ENCODE measurements at regions not wholly inside any gene's neighbourhood (a gene's known extent, or its start where the extent isn't known, plus 50 kb on each side); places are given as distances from the start of the nearest gene placed in this dataset.
A peak's percentile ranks its signal among the peaks of the same experiment; 100 is the strongest.

DNA sequence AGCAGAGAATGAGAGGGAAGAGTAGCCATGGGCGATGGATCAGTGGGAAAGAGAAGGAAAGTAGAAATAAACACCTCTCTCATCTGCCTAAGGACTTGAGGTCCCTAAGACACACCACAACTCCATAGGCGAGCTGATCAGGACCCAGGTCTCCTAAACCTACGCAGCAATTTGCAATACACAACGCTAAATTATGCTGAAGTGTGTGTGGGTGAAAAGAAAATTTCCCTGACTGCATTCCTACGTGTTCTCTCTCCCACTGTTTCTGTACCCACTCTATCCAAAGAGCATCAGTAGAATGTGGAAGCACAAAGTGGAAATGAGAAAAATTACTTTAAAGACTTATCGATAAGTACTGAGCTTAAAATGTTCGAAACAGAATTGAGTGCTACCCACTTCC lies 88.9 kb downstream of the RPS29 start:
- 73 to 84% (median 79%) methylated on average over 7 of the region's 7 CpGs for WGBS, 4 donors
- no peaks in the 10 kb centered on the region for H3K27me3 ChIP-seq
- no peaks in the 10 kb centered on the region for H3K36me3 ChIP-seq (replicated peaks in 1 of 2)
- no peak for TF ChIP-seq POLR2A (IDR thresholded peaks at IDR 0.05)
- DNase-seq, result no peak
- H3K9me3 ChIP-seq (replicated peaks in 1 of 3), result no peaks in the 10 kb centered on the region
- H3K27ac ChIP-seq, result no peak overlapping the region
- H3K4me1 ChIP-seq (replicated peaks in 1 of 2), result no peaks in the 10 kb centered on the region
- intact Hi-C loops (cut with DNase I), result no loop called here
- no peak overlapping the region for H3K4me3 ChIP-seq

- WGBS, 4 donors, result 78 to 81% (median 80%) methylated on average over 4 of the region's 4 CpGs
- peaks cover 8% of the 10 kb centered on the region for H3K27me3 ChIP-seq
- no peaks in the 10 kb centered on the region for H3K4me1 ChIP-seq (replicated peaks in 1 of 2)
- H3K4me3 ChIP-seq, result no peak overlapping the region
- TF ChIP-seq POLR2A (IDR thresholded peaks at IDR 0.05), result no peak
- TF ChIP-seq, protein P1, sequence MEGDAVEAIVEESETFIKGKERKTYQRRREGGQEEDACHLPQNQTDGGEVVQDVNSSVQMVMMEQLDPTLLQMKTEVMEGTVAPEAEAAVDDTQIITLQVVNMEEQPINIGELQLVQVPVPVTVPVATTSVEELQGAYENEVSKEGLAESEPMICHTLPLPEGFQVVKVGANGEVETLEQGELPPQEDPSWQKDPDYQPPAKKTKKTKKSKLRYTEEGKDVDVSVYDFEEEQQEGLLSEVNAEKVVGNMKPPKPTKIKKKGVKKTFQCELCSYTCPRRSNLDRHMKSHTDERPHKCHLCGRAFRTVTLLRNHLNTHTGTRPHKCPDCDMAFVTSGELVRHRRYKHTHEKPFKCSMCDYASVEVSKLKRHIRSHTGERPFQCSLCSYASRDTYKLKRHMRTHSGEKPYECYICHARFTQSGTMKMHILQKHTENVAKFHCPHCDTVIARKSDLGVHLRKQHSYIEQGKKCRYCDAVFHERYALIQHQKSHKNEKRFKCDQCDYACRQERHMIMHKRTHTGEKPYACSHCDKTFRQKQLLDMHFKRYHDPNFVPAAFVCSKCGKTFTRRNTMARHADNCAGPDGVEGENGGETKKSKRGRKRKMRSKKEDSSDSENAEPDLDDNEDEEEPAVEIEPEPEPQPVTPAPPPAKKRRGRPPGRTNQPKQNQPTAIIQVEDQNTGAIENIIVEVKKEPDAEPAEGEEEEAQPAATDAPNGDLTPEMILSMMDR (IDR thresholded peaks at IDR 0.05), result no peak
- no peaks in the 10 kb centered on the region for H3K9me3 ChIP-seq (replicated peaks in 1 of 3)
- intact Hi-C loops (cut with DNase I), result no loop called here
- H3K27ac ChIP-seq, result no peak overlapping the region
- DNase-seq, result no peak
- no peaks in the 10 kb centered on the region for H3K36me3 ChIP-seq (replicated peaks in 1 of 2)
These were observed 91.3 kb downstream of the RPS29 start for GRCh38 chr14:49494836-49495235.

- no peak overlapping the region for H3K27ac ChIP-seq
- H3K36me3 ChIP-seq (replicated peaks in 1 of 2), result no peaks in the 10 kb centered on the region
- H3K27me3 ChIP-seq, result peaks cover 8% of the 10 kb centered on the region
- TF ChIP-seq, protein P1 (IDR thresholded peaks at IDR 0.05), result no peak
- no peak for TF ChIP-seq POLR2A (IDR thresholded peaks at IDR 0.05)
- no peak for DNase-seq
- H3K4me3 ChIP-seq, result no peak overlapping the region
- intact Hi-C loops (cut with DNase I), result no loop called here
- no peaks in the 10 kb centered on the region for H3K9me3 ChIP-seq (replicated peaks in 1 of 3)
- H3K4me1 ChIP-seq (replicated peaks in 1 of 2), result no peaks in the 10 kb centered on the region
- 55 to 75% (median 64%) methylated on average over 3 of the region's 3 CpGs for WGBS, 4 donors
These were observed 92.6 kb downstream of the RPS29 start for GRCh38 chr14:49493557-49493956.

- Histone ChIP-seq H3K4me3 (no peak overlapping the region), H3K36me3 (replicated peaks in 1 of 2) (no peaks in the 10 kb centered on the region), H3K27ac (no peak overlapping the region), H3K27me3 (peaks cover 8% of the 10 kb centered on the region), H3K9me3 (replicated peaks in 1 of 3) (no peaks in the 10 kb centered on the region), H3K4me1 (replicated peaks in 1 of 2) (no peaks in the 10 kb centered on the region)
- DNase-seq, result peak in 1 of 7 donors; percentile 10
- no peak for TF ChIP-seq POLR2A (IDR thresholded peaks at IDR 0.05)
- TF ChIP-seq, protein P1 (IDR thresholded peaks at IDR 0.05), result no peak
- 22 to 40% (median 32%) methylated on average over 3 of the region's 3 CpGs for WGBS, 4 donors
- intact Hi-C loops (cut with DNase I), result no loop called here
These were observed 94.0 kb downstream of the RPS29 start for GRCh38 chr14:49492151-49492550.

GRCh38 chr14:49489341-49489740 lies 96.8 kb downstream of the RPS29 start:
- Histone ChIP-seq H3K27me3 (peaks cover 8% of the 10 kb centered on the region), H3K4me3 (no peak overlapping the region), H3K4me1 (replicated peaks in 1 of 2) (no peaks in the 10 kb centered on the region), H3K27ac (no peak overlapping the region), H3K36me3 (replicated peaks in 1 of 2) (no peaks in the 10 kb centered on the region), H3K9me3 (replicated peaks in 1 of 3) (no peaks in the 10 kb centered on the region)
- DNase-seq, result no peak
- TF ChIP-seq, protein P1 (IDR thresholded peaks at IDR 0.05), result no peak
- TF ChIP-seq POLR2A (IDR thresholded peaks at IDR 0.05), result no peak
- intact Hi-C loops (cut with DNase I), result no loop called here

Measured in adrenal gland (tissue), 9 donors.